Frontal cortex (tissue), 3 donors: ENCODE measurements at regions not wholly inside any gene's neighbourhood (a gene's known extent, or its start where the extent isn't known, plus 50 kb on each side); places are given as distances from the start of the nearest gene placed in this dataset.

ENCODE experiments used
- DNase-seq, 2 donors: peaks; one replicate each; pipeline ENCODE4 v3.0.0; 2012; ENCODE audit warnings: low spot score in 2 of 2
- FAIRE-seq: peaks from 2 replicates; lab custom pipeline; 2012; peaks lifted over from hg19 to GRCh38; lab: Jason Lieb, UNC
- donor health status: control.
- donor health status: control.
- donor health status: control.

- DNase-seq (no peak), FAIRE-seq (no peak)
Measured at GRCh38 chr18:33517950-33518349, 60.1 kb upstream of the ASXL3 start.

GRCh38 chr18:33513027-33513426, 65.0 kb upstream of the ASXL3 start:
- no peak for FAIRE-seq
- DNase-seq: no peak

- DNase-seq (no peak), FAIRE-seq (peak; percentile 13)
Measured at GRCh38 chr18:33507019-33507418, 66.5 kb upstream of the CCDC178 start.

- no peak for DNase-seq
- FAIRE-seq: no peak
Measured at GRCh38 chr18:33505798-33506197, 65.3 kb upstream of the CCDC178 start.

GRCh38 chr18:33505297-33505696, 64.8 kb upstream of the CCDC178 start:
- FAIRE-seq: no peak
- no peak for DNase-seq

- peak in 1 of 2 donors; percentile 5 for DNase-seq
- FAIRE-seq: no peak
Measured at GRCh38 chr18:33495278-33495677, 54.8 kb upstream of the CCDC178 start.
